Neural cell (in vitro differentiated cells): ENCODE measurements at regions not wholly inside any gene's neighbourhood (a gene's known extent, or its start where the extent isn't known, plus 50 kb on each side); places are given as distances from the start of the nearest gene placed in this dataset.

Source experiments
- H2AFZ ChIP-seq: fragments of 200-600, 300-800 bp; sonication (generic), shearing (Covaris generic); 2 replicates; pipeline ENCODE4 v1.6.0; 2014; ENCODE audit warnings: low read depth, mild to moderate bottlenecking, antibody characterized with exemption, low read length, moderate library complexity
- H3F3A ChIP-seq: fragments of 200-600 bp; shearing (Covaris generic); 2 replicates; pipeline ENCODE4 v1.6.1; 2016; ENCODE audit warnings: mild to moderate bottlenecking, moderate library complexity, mixed read lengths, antibody characterized with exemption, low read length; ENCODE audit not compliant: insufficient read depth, poor library complexity, severe bottlenecking
- H3K27ac ChIP-seq: fragments of 200-600, 300-800 bp; sonication (generic), shearing (Covaris generic); 2 replicates; pipeline ENCODE4 v1.5.1; 2014; ENCODE audit warnings: mild to moderate bottlenecking, low read length, moderate library complexity
- H3K27me3 ChIP-seq: fragments of 300-800, 200-600 bp; sonication (generic), shearing (Covaris generic); 2 replicates; pipeline ENCODE4 v1.6.0; 2014; ENCODE audit warnings: mild to moderate bottlenecking, low read depth, low read length, moderate library complexity; ENCODE audit not compliant: insufficient read depth
- H3K36me3 ChIP-seq: fragments of 300-800, 200-600 bp; sonication (generic), shearing (Covaris generic); 2 replicates; pipeline ENCODE4 v1.5.1; 2014; ENCODE audit warnings: mild to moderate bottlenecking, antibody characterized with exemption, low read length, moderate library complexity; ENCODE audit not compliant: insufficient read depth
- H3K4me2 ChIP-seq: fragments of 300-800, 200-600 bp; sonication (generic), shearing (Covaris generic); 2 replicates; pipeline ENCODE4 v1.6.0; 2014; ENCODE audit warnings: mild to moderate bottlenecking, low read length
- H3K4me3 ChIP-seq: fragments of 300-800, 200-600 bp; sonication (generic), shearing (Covaris generic); 2 replicates; pipeline ENCODE4 v1.5.1; 2014; ENCODE audit warnings: mild to moderate bottlenecking, low read length, moderate library complexity
- H3K79me2 ChIP-seq: fragments of 200-600 bp; shearing (Covaris generic); replicated peaks from 2 replicates; pipeline ENCODE4 v1.6.0; 2014; ENCODE audit warnings: mild to moderate bottlenecking, low read length, moderate library complexity; ENCODE audit not compliant: insufficient read depth
- H3K9ac ChIP-seq: fragments of 300-800, 200-600 bp; sonication (generic), shearing (Covaris generic); 2 replicates; pipeline ENCODE4 v1.6.1; 2016; ENCODE audit warnings: mild to moderate bottlenecking, low read length, mixed read lengths
- H3K9me2 ChIP-seq: fragments of 200-600 bp; shearing (Covaris generic); 2 replicates; pipeline ENCODE4 v1.6.1; 2016; ENCODE audit warnings: mild to moderate bottlenecking, low read length, mixed read lengths; ENCODE audit not compliant: insufficient read depth
- H3K9me3 ChIP-seq: fragments of 200-600, 300-800 bp; sonication (generic), shearing (Covaris generic); 2 replicates; pipeline ENCODE4 v1.6.1; 2016; ENCODE audit warnings: mild to moderate bottlenecking, mixed run types, low read length, moderate library complexity, mixed read lengths
- H4K20me1 ChIP-seq: fragments of 200-600 bp; shearing (Covaris generic); 2 replicates; pipeline ENCODE4 v1.6.1; 2016; ENCODE audit warnings: mild to moderate bottlenecking, mixed run types; ENCODE audit not compliant: insufficient read depth
- CTCF ChIP-seq: fragments of 450-650 bp; IDR thresholded peaks from 2 replicates; pipeline ENCODE4 v1.5.1; 2014; ENCODE audit warnings: antibody characterized with exemption, mild to moderate bottlenecking, moderate library complexity; ENCODE audit not compliant: poor library complexity, severe bottlenecking
- EP300 ChIP-seq: fragments of 450-650 bp; conservative IDR thresholded peaks from 2 replicates; pipeline ENCODE4 v1.6.1; 2014; ENCODE audit warnings: antibody characterized with exemption, mild to moderate bottlenecking, moderate library complexity; ENCODE audit not compliant: poor library complexity, severe bottlenecking
- EZH2 ChIP-seq: fragments of 200-600, 300-800 bp; shearing (Covaris generic), sonication (generic); IDR thresholded peaks from 2 replicates; pipeline ENCODE4 v1.6.1; 2014; ENCODE audit warnings: antibody characterized with exemption, low read length, borderline replicate concordance, mild to moderate bottlenecking; ENCODE audit not compliant: insufficient read depth, poor library complexity, severe bottlenecking
- MXI1 ChIP-seq: fragments of 450-650 bp; conservative IDR thresholded peaks from 2 replicates; pipeline ENCODE4 v1.6.1; 2014; ENCODE audit warnings: antibody characterized with exemption, mild to moderate bottlenecking; ENCODE audit not compliant: poor library complexity, severe bottlenecking
- POLR2AphosphoS5 ChIP-seq: IDR thresholded peaks from 2 replicates; pipeline ENCODE4 v1.6.1; 2012
- RAD21 ChIP-seq: fragments of 450-650 bp; conservative IDR thresholded peaks from 2 replicates; pipeline ENCODE4 v1.6.1; 2014; ENCODE audit warnings: antibody characterized with exemption, mild to moderate bottlenecking, moderate library complexity
- REST ChIP-seq: IDR thresholded peaks from 2 replicates; pipeline ENCODE4 v1.6.1; 2012; ENCODE audit warnings: borderline replicate concordance
- SMC3 ChIP-seq: fragments of 450-650 bp; conservative IDR thresholded peaks from 2 replicates; pipeline ENCODE4 v1.6.1; 2014; ENCODE audit warnings: antibody characterized with exemption, mild to moderate bottlenecking, moderate library complexity; ENCODE audit not compliant: poor library complexity
- TAF1 ChIP-seq: IDR thresholded peaks from 2 replicates; pipeline ENCODE4 v1.6.1; 2012; ENCODE audit warnings: low read depth

GRCh38 chr4:60155088-60155487 is 1045.0 kb upstream of the ADGRL3 start:
- H4K20me1 ChIP-seq = no peaks in the 10 kb centered on the region
- H3K79me2 ChIP-seq = no peaks in the 10 kb centered on the region
- no peak overlapping the region for H3K4me2 ChIP-seq
- H3K9ac ChIP-seq = no peak overlapping the region
- no peak for TF ChIP-seq RAD21
- no peak for TF ChIP-seq REST
- no peak for TF ChIP-seq SMC3
- no peak for TF ChIP-seq EP300
- TF ChIP-seq MXI1 = no peak
- no peak for TF ChIP-seq POLR2AphosphoS5
- TF ChIP-seq EZH2 = no peak
- no peak for TF ChIP-seq TAF1
- no peak for TF ChIP-seq CTCF
- H3K9me2 ChIP-seq = no peaks in the 10 kb centered on the region
- H3K27ac ChIP-seq = no peak overlapping the region
- no peak overlapping the region for H2AFZ ChIP-seq
- no peak overlapping the region for H3K4me3 ChIP-seq
- no peaks in the 10 kb centered on the region for H3K36me3 ChIP-seq
- H3K27me3 ChIP-seq = no peaks in the 10 kb centered on the region
- no peaks in the 10 kb centered on the region for H3F3A ChIP-seq
- H3K9me3 ChIP-seq = no peaks in the 10 kb centered on the region

GRCh38 chr4:60173103-60173502 is 1027.0 kb upstream of the ADGRL3 start:
- no peak overlapping the region for H3K9ac ChIP-seq
- H3K36me3 ChIP-seq = no peaks in the 10 kb centered on the region
- no peaks in the 10 kb centered on the region for H3K79me2 ChIP-seq
- TF ChIP-seq EP300 (no peak), TAF1 (no peak), POLR2AphosphoS5 (no peak), SMC3 (no peak), CTCF (no peak), EZH2 (no peak), REST (no peak), RAD21 (no peak), MXI1 (no peak)
- no peaks in the 10 kb centered on the region for H3K9me3 ChIP-seq
- no peak overlapping the region for H3K27ac ChIP-seq
- no peak overlapping the region for H3K4me3 ChIP-seq
- no peak overlapping the region for H2AFZ ChIP-seq
- no peaks in the 10 kb centered on the region for H3K9me2 ChIP-seq
- no peaks in the 10 kb centered on the region for H3K27me3 ChIP-seq
- no peaks in the 10 kb centered on the region for H4K20me1 ChIP-seq
- no peaks in the 10 kb centered on the region for H3F3A ChIP-seq
- H3K4me2 ChIP-seq = no peak overlapping the region
